NCI-H187 (cell line): ENCODE measurements at regions not wholly inside any gene's neighbourhood (a gene's known extent, or its start where the extent isn't known, plus 50 kb on each side); places are given as distances from the start of the nearest gene placed in this dataset.
A peak's percentile ranks its signal among the peaks of the same experiment; 100 is the strongest.

Experiments
- DNase-seq, 2 experiments: peaks; one replicate each; lab custom pipeline; 2025; lab: John Stamatoyannopoulos, UW

- no peak for DNase-seq
Measured at GRCh38 chr2:7813541-7814292, 868.1 kb upstream of the ID2 start.

GRCh38 chr2:7815726-7816125 is 866.1 kb upstream of the ID2 start:
- no peak for DNase-seq

- no peak for DNase-seq
Measured at GRCh38 chr2:7816233-7816632, 865.6 kb upstream of the ID2 start.

- DNase-seq, result no peak
Measured at GRCh38 chr2:7816944-7817343, 864.9 kb upstream of the ID2 start.

GRCh38 chr2:7819316-7819715 is 862.5 kb upstream of the ID2 start:
- DNase-seq, result no peak

GRCh38 chr2:7819850-7820249 is 862.0 kb upstream of the ID2 start:
- no peak for DNase-seq

GRCh38 chr2:7824211-7824610 is 857.6 kb upstream of the ID2 start:
- DNase-seq, result no peak

- no peak for DNase-seq
Measured at GRCh38 chr2:7825591-7826312, 856.1 kb upstream of the ID2 start.

- DNase-seq, result no peak
Measured at GRCh38 chr2:7826656-7827055, 855.2 kb upstream of the ID2 start.

- DNase-seq, result no peak
Measured at GRCh38 chr2:7829241-7829640, 852.6 kb upstream of the ID2 start.

- DNase-seq, result no peak
Measured at GRCh38 chr2:7830616-7831015, 851.2 kb upstream of the ID2 start.

GRCh38 chr2:7835151-7835550 is 846.7 kb upstream of the ID2 start:
- no peak for DNase-seq

GRCh38 chr2:7835693-7836680 is 845.9 kb upstream of the ID2 start:
- DNase-seq, result peak; percentile 80 to 85

GRCh38 chr2:7837237-7837760 is 844.6 kb upstream of the ID2 start:
- DNase-seq, result no peak

- DNase-seq, result no peak
Measured at GRCh38 chr2:7838669-7839068, 843.2 kb upstream of the ID2 start.

GRCh38 chr2:7840651-7841380 is 841.0 kb upstream of the ID2 start:
- no peak for DNase-seq

- no peak for DNase-seq
Measured at GRCh38 chr2:7841751-7842150, 840.1 kb upstream of the ID2 start.

- no peak for DNase-seq
Measured at GRCh38 chr2:7844414-7844965, 837.4 kb upstream of the ID2 start.

- DNase-seq, result no peak
Measured at GRCh38 chr2:7845332-7845731, 836.5 kb upstream of the ID2 start.

GRCh38 chr2:7846607-7847006 is 835.2 kb upstream of the ID2 start:
- no peak for DNase-seq

- DNase-seq, result no peak
Measured at GRCh38 chr2:7847321-7847720, 834.5 kb upstream of the ID2 start.
